ENCODE measurements at regions not wholly inside any gene's neighbourhood (a gene's known extent, or its start where the extent isn't known, plus 50 kb on each side); places are given as distances from the start of the nearest gene placed in this dataset.
"Not testable (repeated sequence)": the region's sequence is repeated elsewhere in the genome, so short reads cannot be mapped to it uniquely, and the experiment has no call there.

DNA sequence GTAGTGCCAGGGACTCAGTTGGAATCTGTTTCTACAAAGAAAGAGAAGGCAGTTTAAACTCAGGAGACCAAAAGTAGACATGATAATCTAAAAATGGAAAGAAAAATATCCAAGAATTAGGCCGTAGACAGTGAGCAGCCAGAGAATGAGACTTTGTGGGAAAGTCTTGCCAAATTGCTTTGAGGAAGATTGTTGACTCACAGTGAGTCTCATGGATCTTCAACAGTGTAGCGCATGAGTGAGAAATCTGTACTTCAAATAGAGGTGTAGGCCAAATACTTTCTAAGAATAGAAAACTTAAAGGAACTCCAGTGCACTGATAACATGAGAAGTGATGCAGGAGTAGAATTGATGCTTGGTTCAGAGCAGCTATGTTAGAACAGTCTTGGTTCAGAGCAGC, 284.5 kb downstream of the HTR1B start:
- DNase-seq (ENCODE audit: low spot score): no peak

DNA sequence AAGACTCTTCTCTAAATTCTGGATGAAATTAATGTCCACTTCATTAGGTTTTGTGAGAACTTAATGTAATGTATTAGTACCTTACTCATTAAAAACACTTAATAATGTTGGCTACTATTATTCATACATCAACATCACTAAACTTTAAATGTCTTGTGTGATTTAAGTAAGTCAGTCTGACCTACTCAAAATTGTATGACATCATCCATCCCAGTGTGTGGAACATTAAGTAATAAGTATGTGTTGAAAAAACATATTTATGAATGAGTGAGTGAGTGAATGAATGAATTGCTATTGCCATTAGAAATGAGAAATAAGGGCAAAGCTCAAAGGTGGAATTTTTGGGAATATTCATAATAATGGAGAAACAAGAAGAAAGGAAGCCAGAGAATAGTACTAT, 285.8 kb downstream of the HTR1B start:
- DNase-seq (ENCODE audit: low spot score): no peak

DNA sequence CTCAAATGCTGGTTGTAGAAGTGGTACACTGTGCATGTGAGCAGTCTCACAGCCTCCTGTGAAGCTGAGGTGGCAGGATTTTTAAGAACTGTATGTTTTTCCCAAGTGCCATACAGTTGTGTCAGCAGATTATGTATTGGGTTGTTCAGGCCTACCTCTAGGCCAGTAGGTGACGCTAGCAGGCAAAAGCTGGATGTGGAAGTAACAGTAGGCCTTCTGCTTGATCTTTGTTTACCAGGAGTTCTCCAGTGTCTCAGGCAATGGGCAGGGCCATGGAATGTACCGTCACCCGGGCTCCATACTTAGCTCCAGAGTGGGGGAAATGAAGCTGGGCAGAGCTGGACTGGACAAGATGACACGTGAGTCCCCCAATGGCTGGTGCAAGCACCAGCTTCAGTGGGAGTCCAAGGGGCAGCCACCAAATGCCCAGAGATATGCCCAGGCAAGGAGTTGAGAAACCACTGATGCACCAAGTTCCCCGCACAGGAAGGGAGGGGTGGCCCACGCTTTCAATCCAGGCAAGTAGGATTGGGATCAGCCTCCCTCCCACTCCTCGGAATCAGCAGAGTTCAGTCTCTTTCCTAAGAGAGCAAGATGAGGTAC, 289.7 kb downstream of the HTR1B start:
- no peak for DNase-seq (ENCODE audit: low spot score)

DNA sequence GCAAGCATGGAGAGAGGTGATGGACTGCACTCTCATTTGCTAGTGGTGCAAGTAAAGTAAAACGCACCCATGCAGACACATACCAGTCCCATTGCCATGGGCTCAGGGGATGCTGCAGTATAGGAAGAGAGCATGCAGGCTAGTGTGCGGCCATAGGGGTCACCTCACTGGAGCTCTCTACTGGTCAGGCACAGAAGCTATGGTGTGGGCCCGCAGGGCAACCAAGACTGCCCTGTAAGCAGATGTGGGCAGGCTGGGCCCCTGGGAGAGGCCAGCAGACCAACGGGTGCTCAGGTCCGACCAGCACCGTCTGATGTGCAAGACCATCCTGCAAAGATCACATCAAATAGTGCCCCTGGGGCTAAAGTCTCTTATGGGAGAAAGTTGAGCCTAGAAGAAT, 290.7 kb downstream of the HTR1B start:
- DNase-seq (ENCODE audit: low spot score): no peak

DNA sequence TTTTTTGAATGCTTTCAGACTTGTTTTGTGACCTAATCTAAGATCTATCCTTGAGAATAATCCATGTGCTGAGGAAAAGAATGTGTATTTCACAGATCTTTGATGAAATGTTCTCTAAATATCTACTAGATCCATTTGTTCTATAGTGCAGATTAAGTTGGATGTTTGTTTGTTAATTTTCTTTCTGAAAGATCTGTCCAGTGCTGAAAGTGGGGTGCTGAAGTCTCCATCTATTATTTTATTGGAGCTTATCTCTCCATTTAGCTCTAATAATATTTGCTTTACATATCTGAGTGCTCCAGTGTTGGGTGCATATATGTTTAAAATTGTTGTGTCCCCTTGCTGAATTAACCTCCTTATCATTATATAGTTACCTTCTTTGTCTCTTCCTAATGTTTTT, 303.6 kb downstream of the HTR1B start:
- DNase-seq (ENCODE audit: low spot score): no peak

DNA sequence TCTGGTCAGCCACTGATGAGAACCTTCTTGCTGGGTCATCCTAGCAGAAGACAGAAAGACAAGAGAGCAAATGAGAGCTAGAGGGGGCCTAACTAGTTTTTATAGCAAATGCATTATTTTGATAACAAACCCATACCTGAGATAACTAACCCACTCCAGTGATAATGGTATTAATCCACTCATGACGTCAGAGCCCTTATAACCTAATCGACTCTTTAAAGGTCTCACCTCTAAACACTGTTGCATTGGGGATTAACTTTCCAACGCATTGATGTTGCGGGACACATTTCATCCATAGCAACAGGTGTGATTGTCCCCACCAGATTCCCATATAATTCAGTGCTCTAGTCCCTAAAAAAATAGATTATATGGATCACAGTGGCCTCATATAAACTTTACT, 312.1 kb downstream of the HTR1B start:
- DNase-seq (ENCODE audit: low spot score): no peak

DNA sequence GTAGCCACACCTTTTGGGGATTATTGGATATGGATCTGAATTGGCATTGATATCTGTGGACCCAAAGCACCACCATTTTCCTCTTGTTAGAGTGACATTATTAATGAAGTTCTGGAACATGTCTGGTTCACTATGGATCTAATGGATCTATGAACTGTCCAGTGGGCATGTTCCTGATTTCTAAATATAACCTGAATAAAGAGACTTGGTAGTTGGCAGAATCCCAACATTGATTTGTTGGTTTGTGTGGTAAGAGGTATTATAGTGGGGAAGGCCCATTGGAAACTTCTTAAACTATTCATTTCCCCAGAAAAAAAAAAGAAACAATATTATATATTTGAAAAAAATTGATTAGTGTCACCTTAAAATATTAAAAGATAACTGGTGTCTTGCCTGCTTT, 312.6 kb downstream of the HTR1B start:
- no peak for DNase-seq (ENCODE audit: low spot score)

DNA sequence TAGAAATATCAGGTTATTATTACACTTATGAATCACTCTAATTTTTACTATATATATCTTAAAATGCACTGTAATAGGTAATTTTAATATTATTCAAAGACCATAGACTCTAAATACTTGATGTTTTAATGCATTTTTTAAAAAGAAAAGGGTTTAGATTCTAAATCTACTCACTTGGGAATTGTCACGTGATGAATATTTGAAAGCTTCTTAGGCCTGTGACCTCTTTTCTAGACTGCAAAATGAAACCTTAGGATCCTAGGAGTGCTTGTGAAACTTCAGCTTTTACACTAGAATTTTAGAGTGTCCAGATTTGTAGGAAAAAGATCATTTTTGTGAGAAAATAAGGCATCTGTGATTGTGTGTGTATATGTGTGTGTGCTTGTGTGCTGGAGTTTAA, 318.0 kb downstream of the HTR1B start:
- DNase-seq (ENCODE audit: low spot score): no peak

DNA sequence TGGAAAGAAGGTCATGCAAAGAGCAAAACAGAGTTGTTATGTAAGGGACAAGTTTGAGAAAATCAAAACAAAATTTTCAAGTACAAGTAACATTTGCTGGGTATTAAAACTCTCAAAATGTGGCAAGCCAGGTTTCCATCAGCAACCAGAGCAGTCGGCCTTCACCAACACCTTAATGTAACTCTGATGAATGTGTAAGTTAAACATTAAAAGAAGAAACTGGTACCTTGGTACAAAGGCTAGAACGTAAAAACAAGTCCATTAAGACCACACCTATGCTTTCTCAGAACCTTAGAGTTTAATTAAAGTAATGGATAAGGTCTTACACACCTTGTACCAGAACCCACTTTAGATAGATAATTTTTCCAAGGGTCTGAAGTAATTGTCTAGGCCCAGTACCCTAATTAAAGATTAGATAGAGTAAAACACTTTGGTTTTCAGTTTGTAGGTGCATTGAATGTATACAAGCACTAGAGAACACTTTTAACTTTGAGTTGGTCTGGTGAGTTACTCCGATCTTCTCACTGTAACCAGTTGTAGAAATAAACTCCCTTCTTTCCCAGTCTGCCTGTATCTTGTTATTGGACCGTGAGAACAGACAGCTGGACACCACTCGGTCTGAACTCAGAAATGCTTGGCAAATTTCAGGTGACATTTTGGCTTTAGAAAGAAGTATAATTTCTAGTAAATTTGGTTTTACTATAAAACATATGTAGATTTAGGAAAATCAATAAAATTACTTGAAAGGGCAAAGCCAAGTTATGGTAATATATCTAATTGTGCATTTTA, 319.4 kb downstream of the HTR1B start:
- no peak for DNase-seq (ENCODE audit: low spot score)

DNA sequence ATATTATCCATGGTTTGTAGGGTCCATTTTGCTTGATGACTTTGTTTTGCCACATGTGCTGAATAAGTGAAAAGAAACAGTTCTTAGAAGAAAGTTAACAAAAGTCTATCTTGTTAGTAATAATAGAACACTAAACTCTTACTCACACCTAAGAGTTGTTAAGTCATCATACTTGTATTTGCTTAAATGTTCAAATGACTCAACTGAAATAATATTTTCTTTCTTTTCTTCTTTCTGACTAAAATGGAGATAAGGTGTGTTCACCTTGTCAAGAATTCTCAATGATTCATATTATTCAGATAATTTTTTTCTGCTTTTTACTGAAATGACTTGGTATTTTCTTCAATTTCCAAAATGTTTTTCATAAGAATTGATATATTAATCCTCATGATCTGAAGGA, 327.2 kb downstream of the HTR1B start:
- DNase-seq (ENCODE audit: low spot score): no peak

DNA sequence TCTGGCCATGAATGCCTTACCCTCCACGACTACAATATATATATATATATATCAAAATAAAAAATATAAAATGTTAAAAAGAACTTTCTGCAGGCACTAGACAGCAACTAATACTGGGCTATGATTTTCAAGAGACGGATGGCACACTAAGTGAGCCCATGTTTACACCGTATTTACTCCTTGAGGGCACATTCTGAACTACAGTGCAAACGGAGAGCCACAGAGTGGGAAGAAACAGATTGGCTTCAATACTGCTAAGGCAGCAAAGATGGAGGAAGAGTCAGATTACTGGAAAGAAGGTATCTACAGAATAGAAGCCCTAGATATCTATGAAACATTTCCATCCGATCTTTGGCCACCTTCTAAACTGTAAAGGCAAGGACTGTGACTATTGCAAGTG, 330.3 kb downstream of the HTR1B start:
- DNase-seq (ENCODE audit: low spot score): no peak

DNA sequence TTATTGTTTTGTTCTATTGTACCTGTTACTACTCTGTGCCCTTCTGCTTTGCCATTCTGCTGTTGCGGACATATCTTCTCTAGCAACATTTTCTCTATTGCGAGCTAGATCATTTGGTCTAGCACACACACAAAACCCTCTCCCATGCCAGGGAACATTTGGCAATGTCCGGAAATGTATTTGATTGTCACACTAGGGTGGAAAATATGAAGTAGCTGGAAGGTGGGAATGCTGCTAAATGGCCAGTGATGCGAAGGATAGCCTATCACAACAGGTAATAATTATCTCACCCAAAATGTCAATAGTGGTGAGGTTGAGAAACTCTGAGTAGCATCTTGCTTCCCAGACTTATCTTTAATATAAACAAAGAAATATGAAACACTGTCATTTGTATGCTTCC, 331.9 kb downstream of the HTR1B start:
- DNase-seq (ENCODE audit: low spot score): no peak

DNA sequence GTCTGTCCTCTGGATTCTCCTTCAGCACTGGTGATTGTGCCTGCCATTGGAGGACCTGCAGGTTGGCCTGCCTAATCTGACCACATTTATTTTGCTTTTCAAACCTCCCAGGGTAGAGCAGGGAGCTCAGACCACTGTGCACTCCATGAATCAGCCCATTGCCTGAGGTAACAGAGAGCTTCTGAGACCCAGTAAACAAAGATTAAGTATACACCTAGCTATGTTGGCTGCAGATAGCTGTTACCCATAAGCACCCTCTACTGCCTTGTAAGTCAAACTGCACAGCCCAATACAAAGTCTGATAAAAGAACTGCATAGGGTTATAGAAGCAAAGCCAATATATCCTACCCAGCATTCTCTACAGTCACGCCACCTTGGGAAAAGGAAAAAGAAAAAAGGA, 338.7 kb downstream of the HTR1B start:
- DNase-seq (ENCODE audit: low spot score): no peak

DNA sequence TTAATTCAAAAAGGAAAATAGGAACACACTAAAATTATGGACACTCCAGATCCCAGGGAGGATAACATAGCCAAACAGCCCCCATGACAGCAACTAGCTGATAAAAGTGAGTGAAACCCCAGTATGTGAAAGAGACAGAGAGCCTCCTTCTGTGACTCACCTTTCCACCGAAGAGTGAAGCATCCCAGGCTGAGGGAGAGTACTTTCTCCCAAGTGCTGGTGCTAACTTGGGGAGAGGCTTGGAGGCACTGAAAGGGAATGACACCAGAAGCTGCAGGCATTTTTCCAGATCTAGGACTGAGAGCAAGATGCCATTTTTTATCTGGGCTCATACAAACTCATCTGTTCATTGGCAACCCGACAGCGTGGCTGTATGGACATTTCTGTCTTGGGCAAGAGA, 339.8 kb downstream of the HTR1B start:
- no peak for DNase-seq (ENCODE audit: low spot score)

DNA sequence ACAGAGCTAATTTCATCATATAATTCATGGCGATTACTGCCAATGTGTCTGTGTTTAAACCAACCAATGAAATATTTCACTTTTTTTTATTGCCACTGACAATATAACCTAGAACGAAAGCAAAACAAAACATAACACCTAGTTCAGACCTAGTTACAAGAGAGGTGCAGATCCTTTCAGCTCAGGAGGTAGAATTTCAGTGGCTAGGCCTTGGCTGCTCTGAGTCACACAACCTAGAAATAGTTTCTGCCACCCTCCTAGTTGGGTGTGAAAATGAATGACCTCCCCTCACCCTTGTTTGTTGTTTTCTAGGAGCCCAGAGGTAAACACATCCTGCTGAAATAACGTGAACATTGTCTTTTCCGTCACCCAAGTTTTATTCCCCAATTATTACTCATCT, 356.3 kb downstream of the HTR1B start:
- DNase-seq (ENCODE audit: low spot score): no peak

DNA sequence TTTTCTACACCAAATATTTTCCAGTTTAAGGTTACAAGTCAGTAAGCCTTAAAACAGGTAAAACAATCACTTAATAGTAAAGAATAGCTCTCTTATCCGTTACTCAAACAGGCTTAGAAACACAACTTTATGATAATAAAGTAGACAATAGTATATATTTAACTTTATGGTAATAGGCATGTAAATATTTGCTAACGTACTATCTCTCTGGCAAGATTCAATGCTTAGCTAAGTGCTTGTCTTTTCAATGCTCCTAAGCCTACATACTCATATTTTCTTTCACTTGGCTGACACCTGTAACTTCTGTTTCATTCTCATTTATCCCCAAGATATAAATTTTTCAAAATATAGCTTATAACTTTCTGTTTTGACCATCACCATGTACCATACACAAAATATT, 358.2 kb downstream of the HTR1B start:
- DNase-seq (ENCODE audit: low spot score): no peak

DNA sequence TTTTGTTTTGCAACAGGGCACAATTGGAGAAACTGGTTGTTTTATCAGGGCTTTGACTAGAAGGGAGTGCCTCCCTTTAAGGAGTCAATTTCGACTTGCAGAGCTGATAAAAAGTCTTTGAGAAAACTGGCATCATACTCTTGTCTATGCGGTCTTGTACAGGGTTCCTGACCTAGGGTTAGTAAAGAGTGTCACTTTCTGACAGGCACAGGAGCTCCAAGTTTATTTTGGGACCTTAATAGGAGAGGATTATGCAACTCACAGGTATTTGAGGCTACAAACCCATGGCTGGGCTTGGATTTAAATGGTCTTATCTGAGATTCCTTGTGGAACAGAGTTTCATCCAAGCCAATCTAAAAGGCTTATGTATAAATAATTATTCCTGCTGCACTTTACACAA, 365.4 kb downstream of the HTR1B start:
- no peak for DNase-seq (ENCODE audit: low spot score)

DNA sequence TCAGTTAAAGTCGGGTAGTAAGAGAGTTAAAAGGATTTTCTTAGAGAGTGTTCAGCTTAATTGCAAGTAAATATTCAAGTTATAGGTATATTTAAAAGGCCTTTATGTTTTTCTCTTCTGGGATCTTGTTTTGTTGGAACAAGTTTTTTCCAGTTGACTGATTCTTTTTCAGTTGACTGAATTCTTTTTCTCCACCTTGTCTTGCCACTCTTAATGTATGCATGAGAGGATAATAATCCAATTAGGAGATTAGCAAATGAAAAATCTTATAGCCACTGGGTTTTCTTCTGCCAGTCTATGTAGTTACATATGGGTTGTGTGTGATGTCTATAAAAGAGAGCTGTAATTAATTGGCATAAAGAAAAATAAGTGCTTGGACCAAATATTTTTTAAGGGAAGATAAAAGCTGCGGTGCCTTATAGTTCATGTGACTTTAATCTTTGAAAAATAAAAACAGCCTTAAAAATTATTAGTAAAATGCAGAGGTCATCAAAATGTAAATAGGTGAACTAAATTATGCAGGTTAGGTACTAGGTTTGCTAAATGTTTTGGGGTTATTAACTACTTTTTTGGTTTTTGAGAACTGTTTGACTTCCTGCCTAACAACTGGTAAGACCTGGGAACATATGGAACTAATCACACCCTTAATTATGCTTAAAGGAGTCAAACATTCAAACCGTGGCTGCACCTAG, 367.2 kb downstream of the HTR1B start:
- DNase-seq (ENCODE audit: low spot score): no peak

DNA sequence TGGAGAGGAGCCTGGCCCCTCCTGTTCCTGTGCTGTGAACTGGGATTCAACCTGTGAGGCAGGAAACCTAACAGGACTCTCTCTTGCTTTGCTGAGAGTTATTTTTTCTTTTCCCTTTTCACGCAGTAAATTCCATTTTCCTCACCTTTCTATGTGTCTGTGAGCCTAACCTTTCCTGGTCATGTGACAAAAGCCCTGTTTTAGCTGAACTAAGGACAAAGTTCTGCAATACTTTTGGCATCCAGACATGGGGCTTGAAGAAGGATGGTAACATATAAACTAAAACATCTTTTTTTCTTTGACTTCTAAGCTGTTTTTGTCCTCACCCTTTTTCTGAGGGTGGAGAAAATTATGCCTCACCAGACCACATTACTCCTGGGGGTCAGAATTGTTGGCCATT, 368.5 kb downstream of the HTR1B start:
- no peak for DNase-seq (ENCODE audit: low spot score)

DNA sequence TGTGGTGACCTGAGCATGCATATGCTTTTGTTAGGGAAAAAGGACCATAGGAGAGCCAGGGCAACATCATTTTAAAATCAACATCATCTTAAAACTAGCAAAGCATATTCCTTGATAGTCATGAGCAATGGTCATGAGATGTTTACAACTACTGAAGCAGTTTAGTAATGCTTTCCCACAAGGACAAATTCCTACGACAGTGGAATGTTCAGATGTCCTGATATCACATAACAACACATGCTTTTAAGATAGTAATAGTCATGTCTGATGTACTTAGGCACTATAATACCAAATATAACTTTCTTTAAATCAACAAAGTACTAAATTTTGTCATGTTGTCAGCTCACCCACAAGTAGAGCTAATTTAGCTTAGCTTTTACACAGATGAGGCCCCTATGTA, 370.3 kb downstream of the HTR1B start:
- no peak for DNase-seq (ENCODE audit: low spot score)

DNA sequence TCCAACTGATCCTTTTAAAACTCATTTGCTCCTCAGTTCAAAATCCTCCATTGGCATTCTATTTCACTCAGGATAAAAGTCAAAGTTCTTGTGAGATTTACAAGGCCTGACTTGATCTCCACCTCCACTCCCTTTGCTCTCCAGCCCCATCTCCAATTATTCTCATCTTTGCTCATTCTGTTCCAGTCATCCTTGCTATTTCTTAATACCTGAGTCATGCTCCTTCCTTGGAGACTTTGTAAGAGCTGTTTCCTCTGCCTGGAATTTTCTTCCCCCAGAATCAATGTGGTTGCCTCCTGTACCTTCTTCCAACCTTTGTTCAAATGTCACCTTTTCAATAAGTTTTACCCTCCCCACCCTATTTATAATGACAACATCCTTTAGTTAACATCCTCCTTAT, 373.5 kb downstream of the HTR1B start:
- DNase-seq (ENCODE audit: low spot score): no peak

DNA sequence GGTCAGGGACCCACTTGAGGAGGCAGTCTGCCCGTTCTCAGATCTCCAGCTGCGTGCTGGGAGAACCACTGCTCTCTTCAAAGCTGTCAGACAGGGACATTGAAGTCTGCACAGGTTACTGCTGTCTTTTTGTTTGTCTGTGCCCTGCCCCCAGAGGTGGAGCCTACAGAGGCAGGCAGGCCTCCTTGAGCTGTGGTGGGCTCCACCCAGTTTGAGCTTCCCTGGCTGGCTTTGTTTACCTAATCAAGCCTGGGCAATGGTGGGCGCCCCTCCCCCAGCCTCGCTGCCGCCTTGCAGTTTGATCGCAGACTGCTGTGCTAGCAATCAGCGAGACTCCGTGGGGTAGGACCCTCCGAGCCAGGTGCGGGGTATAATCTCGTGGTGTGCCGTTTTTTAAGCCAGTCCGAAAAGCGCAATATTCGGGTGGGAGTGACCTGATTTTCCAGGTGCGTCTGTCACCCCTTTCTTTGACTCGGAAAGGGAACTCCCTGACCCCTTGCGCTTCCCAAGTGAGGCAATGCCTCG, 375.4 kb downstream of the HTR1B start:
- not testable (repeated sequence) for DNase-seq (ENCODE audit: low spot score)

DNA sequence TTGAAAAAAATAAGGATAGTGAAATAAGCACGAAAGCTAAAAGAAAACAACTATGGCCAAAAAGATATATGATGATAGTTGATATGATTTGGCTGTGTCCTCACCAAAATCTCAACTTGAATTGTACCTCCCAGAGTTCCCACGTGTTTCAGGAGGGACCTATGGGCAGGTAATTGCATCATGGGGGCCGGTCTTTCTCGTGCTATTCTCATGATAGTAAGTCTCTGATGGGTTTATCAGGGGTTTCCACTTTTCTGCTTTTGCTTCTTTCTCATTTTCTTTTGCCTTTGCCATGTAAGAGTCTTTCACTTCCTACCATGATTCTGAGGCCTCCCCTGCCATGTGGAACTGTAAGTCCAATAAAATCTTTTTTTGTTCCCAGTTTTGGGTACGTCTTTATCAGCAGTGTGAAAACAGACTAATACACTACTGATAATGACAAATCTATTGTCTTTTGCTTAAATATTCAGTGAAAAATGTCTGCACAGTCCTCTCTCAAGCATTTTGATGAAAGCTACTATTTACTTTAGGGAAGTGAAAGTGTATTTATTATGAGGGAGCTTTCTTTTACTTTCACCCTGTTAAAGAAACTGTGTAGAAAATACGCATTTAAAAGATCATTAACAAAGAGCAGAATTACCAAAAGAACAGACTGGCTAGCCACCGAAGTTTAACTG, 389.1 kb downstream of the HTR1B start:
- no peak for DNase-seq (ENCODE audit: low spot score)
